ENCODE measurements at regions not wholly inside any gene's neighbourhood (a gene's known extent, or its start where the extent isn't known, plus 50 kb on each side); places are given as distances from the start of the nearest gene placed in this dataset.

- DNase-seq: no peak
Observed at GRCh38 chr13:80454245-80454644, 113.3 kb upstream of the SPRY2 start.

GRCh38 chr13:80452279-80452678 is 111.4 kb upstream of the SPRY2 start:
- DNase-seq: no peak

- no peak for DNase-seq
Observed at GRCh38 chr13:80451641-80452040, 110.7 kb upstream of the SPRY2 start.

GRCh38 chr13:80450386-80450785 is 109.5 kb upstream of the SPRY2 start:
- DNase-seq: no peak

GRCh38 chr13:80448725-80449124 is 107.8 kb upstream of the SPRY2 start:
- DNase-seq: no peak

GRCh38 chr13:80447747-80448146 is 106.8 kb upstream of the SPRY2 start:
- no peak for DNase-seq

- no peak for DNase-seq
Observed at GRCh38 chr13:80444240-80445015, 103.5 kb upstream of the SPRY2 start.

- DNase-seq: no peak
Observed at GRCh38 chr13:80442609-80443008, 101.7 kb upstream of the SPRY2 start.

- no peak for DNase-seq
Observed at GRCh38 chr13:80441968-80442367, 101.0 kb upstream of the SPRY2 start.

- DNase-seq: no peak
Observed at GRCh38 chr13:80438521-80438920, 97.6 kb upstream of the SPRY2 start.

- DNase-seq: no peak
Observed at GRCh38 chr13:80437231-80437630, 96.3 kb upstream of the SPRY2 start.

GRCh38 chr13:80436571-80437169 is 95.7 kb upstream of the SPRY2 start:
- no peak for DNase-seq

GRCh38 chr13:80430561-80430960 is 89.6 kb upstream of the SPRY2 start:
- DNase-seq: no peak

GRCh38 chr13:80428349-80429096 is 87.6 kb upstream of the SPRY2 start:
- no peak for DNase-seq

GRCh38 chr13:80419416-80419815 is 78.5 kb upstream of the SPRY2 start:
- no peak for DNase-seq

- DNase-seq: no peak
Observed at GRCh38 chr13:80413611-80414010, 72.7 kb upstream of the SPRY2 start.

- DNase-seq: no peak
Observed at GRCh38 chr13:80408270-80408669, 67.3 kb upstream of the SPRY2 start.

- no peak for DNase-seq
Observed at GRCh38 chr13:80400865-80401426, 60.0 kb upstream of the SPRY2 start.

GRCh38 chr13:80400164-80400864 is 59.4 kb upstream of the SPRY2 start:
- DNase-seq: no peak

- no peak for DNase-seq
Observed at GRCh38 chr13:80399340-80400163, 58.6 kb upstream of the SPRY2 start.
